BE2C (cell line): ENCODE measurements at regions not wholly inside any gene's neighbourhood (a gene's known extent, or its start where the extent isn't known, plus 50 kb on each side); places are given as distances from the start of the nearest gene placed in this dataset.

Source experiments
- DNase-seq: peaks from one replicate; pipeline ENCODE4 v3.0.0-alpha.2; 2020
- H3K27me3 ChIP-seq: fragments of 250-450 bp; sonication (Bioruptor Pico); 2 replicates; pipeline ENCODE4 v1.5.1; 2020; ENCODE audit warnings: mild to moderate bottlenecking
- H3K36me3 ChIP-seq: fragments of 250-450 bp; sonication (Bioruptor Pico); 2 replicates; pipeline ENCODE4 v1.5.1; 2020; ENCODE audit warnings: mild to moderate bottlenecking
- H3K4me1 ChIP-seq: fragments of 250-450 bp; sonication (Bioruptor Pico); 2 replicates; pipeline ENCODE4 v1.5.1; 2020
- H3K4me3 ChIP-seq: 2 replicates; pipeline ENCODE4 v1.5.1; 2011; ENCODE audit warnings: low read depth, low read length
- H3K9me3 ChIP-seq: fragments of 250-450 bp; sonication (Bioruptor Pico); 2 replicates; pipeline ENCODE4 v1.5.1; 2020
- TF ChIP-seq, protein P1 (sequence below): IDR thresholded peaks from 2 replicates; pipeline ENCODE4 v1.5.1; 2012; ENCODE audit warnings: mild to moderate bottlenecking, low read depth, low read length

DNA sequence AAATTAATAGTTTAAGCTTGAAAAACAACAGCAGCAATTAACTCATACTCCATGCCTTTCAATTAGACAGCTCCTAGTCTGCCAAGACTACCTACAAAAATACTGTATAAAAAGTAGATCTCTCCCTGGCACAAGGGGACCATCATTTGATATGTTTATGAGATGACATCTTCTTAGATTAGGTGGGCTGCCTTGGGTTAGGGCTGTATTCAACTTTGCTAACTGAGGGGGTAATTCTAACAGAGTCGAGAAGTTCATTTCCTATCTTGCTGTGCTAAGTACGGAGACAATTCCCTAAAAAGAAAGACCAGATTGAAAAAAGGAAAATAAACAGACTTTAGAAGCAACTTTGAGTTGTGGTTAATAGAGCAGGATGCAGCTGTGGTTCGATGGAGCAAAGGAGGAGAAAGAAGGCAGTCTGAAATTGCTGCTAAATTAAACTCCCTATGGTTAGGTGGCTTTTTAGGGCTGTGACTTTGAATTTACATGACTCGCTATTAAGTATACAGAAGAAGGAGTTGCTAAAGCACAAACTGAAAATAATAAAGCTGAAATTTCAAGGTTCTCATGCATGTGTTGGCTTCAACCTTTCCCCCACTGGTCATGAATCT, 75.4 kb downstream of the CDC7 start:
- H3K36me3 ChIP-seq: no peaks in the 10 kb centered on the region
- H3K9me3 ChIP-seq: no peaks in the 10 kb centered on the region
- TF ChIP-seq, protein P1, sequence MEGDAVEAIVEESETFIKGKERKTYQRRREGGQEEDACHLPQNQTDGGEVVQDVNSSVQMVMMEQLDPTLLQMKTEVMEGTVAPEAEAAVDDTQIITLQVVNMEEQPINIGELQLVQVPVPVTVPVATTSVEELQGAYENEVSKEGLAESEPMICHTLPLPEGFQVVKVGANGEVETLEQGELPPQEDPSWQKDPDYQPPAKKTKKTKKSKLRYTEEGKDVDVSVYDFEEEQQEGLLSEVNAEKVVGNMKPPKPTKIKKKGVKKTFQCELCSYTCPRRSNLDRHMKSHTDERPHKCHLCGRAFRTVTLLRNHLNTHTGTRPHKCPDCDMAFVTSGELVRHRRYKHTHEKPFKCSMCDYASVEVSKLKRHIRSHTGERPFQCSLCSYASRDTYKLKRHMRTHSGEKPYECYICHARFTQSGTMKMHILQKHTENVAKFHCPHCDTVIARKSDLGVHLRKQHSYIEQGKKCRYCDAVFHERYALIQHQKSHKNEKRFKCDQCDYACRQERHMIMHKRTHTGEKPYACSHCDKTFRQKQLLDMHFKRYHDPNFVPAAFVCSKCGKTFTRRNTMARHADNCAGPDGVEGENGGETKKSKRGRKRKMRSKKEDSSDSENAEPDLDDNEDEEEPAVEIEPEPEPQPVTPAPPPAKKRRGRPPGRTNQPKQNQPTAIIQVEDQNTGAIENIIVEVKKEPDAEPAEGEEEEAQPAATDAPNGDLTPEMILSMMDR: no peak
- no peak overlapping the region for H3K4me3 ChIP-seq
- no peaks in the 10 kb centered on the region for H3K4me1 ChIP-seq
- H3K27me3 ChIP-seq: no peaks in the 10 kb centered on the region
- DNase-seq: no peak

DNA sequence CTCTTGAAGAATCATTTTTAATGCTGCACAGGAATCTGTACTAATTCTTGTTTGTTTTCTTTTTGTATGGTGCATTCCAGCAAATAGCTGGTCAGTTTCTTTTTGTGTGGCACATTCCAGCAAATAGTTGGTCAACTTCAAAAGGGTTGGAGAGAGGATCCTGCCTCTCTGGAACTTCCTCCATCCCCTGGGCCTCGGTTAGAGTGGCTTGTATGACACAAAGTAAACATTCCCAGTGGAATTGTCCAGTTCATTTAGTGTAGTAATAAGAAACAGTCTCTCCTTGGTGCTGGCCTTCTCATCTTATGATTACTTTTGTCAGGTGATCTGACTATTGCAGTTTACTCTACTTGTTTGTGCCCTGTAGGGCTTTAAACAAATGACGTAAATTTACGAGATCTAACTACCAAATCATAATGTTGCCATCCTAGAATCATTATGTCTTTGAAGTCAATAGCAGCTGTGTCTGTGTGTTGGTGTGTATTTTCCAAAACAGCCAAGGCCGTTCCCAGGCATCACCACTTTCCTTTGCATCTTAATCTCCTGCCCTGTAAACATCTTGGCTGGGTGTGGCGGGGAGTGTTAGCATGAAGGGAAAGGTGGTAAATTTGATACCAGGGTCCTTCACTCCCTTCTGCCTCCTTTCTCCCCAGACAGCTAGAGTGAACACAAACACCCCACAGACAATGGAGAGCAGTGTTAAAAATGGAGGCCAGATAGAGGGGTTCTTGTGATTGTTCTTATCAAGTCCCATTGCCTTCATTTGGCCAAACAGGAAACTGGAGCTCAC, 77.9 kb downstream of the CDC7 start:
- TF ChIP-seq, protein P1: no peak
- no peaks in the 10 kb centered on the region for H3K9me3 ChIP-seq
- no peaks in the 10 kb centered on the region for H3K27me3 ChIP-seq
- H3K36me3 ChIP-seq: no peaks in the 10 kb centered on the region
- H3K4me1 ChIP-seq: no peaks in the 10 kb centered on the region
- DNase-seq: no peak
- H3K4me3 ChIP-seq: no peak overlapping the region

DNA sequence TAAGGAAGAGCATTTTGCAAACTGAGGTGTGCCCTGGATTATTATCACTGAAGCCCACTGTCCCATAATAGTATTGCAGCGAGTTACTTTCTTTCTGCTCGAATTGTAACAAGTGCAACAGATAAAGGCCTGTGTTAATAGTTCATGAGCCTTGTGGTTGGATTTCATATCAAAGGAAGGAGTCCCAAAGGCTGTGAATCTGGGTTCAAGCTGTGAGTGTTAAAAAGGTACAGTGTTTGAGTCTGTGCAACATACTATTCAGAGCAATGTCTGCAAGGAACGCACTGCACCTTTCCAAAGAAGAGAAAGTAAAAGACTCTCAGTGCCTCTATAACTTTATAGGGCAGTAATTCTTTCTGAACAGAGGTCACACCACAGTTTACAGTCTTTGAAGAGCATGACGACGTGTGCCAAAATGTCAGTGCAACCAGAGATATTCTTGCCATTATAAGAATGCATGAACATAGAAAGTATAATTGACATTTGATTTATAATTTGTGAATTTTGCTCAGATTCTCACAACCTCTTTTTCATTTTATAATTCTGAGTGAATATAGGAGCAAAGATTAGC, 79.1 kb downstream of the CDC7 start:
- TF ChIP-seq, protein P1: no peak
- no peaks in the 10 kb centered on the region for H3K36me3 ChIP-seq
- H3K4me3 ChIP-seq: no peak overlapping the region
- H3K27me3 ChIP-seq: no peaks in the 10 kb centered on the region
- H3K9me3 ChIP-seq: no peaks in the 10 kb centered on the region
- no peak for DNase-seq
- no peaks in the 10 kb centered on the region for H3K4me1 ChIP-seq

DNA sequence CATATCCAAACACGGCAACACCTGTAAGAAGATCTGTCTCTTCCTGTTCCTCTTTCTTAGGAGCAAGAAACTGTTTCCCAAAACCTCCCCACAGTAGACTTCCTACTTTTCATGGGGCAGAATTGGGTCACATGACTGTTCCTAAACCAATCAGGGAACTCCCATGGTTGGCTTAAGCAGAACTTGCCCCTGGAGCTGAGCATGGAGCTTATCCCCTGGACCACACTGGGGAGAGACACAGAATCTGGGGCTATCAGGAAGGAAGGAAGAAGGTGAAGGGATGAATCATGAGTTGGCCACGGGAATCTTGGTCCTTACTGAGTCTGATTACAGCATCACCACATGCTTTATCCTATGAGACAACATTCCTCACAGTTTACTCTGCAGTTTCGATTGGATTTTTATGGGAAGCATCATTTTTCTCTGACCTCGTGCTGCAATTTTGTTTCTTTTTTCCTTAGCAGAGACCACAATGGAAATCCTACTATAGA, 81.8 kb downstream of the CDC7 start:
- no peak for DNase-seq
- no peaks in the 10 kb centered on the region for H3K9me3 ChIP-seq
- H3K36me3 ChIP-seq: no peaks in the 10 kb centered on the region
- TF ChIP-seq, protein P1: no peak
- no peaks in the 10 kb centered on the region for H3K27me3 ChIP-seq
- no peak overlapping the region for H3K4me3 ChIP-seq
- no peaks in the 10 kb centered on the region for H3K4me1 ChIP-seq

DNA sequence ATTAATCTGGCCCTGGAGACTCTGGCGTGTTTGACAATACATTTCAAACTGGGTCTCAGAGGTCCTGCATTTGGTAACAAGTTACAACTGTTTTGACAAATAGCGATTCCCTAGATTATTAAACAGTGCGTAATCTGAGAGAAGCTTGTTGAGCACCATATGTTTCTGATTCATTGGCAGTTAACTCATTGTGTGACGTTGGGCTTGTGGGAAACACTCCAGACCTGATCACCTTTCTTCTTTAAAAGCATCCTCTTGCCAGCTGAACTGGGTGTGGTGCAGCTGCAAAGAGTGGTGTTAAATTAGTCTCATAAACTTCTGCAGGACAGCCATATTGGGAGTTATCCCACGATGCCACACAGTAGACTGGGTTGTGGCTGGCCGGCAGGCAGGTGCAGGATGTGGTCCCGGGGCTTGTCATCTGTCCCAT, 82.7 kb downstream of the CDC7 start:
- no peak overlapping the region for H3K4me3 ChIP-seq
- TF ChIP-seq, protein P1: no peak
- no peak for DNase-seq
- no peaks in the 10 kb centered on the region for H3K36me3 ChIP-seq
- H3K27me3 ChIP-seq: no peaks in the 10 kb centered on the region
- H3K9me3 ChIP-seq: no peaks in the 10 kb centered on the region
- no peaks in the 10 kb centered on the region for H3K4me1 ChIP-seq

DNA sequence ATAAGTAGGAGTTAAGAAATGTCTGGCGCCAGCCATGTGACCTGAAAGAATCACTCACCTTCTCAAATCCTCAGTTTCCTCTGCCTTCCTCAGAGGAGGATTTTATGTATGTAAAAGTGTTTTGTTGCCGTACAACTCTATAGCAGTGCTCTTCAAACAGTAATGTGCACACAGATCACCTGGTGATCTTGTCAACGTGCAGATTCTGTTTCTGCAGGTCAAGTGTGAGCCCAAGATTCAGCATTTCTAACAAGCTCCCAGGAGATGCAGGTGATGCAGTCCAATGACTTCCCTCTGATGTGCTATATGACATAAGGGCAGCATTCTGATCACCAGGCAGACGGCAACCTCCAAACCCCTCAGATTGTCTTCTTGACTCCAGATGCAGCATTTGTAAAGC, 83.7 kb downstream of the CDC7 start:
- TF ChIP-seq, protein P1: no peak
- DNase-seq: no peak
- Histone ChIP-seq H3K4me3 (no peak overlapping the region), H3K36me3 (no peaks in the 10 kb centered on the region), H3K27me3 (no peaks in the 10 kb centered on the region), H3K4me1 (no peaks in the 10 kb centered on the region), H3K9me3 (no peaks in the 10 kb centered on the region)
